HG03520 (cell line): ENCODE measurements at regions not wholly inside any gene's neighbourhood (a gene's known extent, or its start where the extent isn't known, plus 50 kb on each side); places are given as distances from the start of the nearest gene placed in this dataset.
A peak's percentile ranks its signal among the peaks of the same experiment; 100 is the strongest.

Source experiments
- ATAC-seq: cut with Tn5 transposase; IDR thresholded peaks from one replicate; pipeline ENCODE4 v1.9.1; 2021; ENCODE audit warnings: mild to moderate bottlenecking, moderate library complexity; ENCODE audit not compliant: unreplicated experiment

DNA sequence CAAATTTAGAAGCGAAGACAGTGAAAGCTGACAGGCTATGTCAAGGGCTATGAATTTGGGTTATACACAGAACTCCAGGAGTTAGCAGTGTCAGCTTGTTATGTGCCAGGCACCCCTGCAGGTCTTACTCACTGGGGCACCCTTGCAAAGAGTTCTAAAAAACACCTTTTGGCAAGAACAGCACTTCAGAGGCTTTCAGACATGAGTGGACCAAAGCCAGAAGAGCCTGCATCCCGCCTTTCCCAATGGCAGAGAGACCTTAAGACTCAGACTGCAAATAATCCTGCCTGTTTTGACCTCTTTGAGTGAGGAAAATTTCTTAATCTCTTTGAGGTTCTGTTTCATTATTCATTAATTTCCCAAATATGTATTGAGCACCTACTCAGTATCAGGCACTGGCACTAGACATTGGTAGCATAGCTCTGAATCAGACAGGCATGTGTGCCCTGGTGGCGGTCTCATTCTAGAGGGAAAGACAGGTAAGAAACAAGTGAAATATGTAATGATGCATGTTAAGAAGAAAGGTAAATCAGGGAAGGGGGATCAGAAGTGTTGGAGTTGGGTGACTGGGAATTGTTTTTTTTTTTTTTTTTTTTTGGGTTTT lies 280.0 kb downstream of the KBTBD8 start:
- no peak for ATAC-seq

DNA sequence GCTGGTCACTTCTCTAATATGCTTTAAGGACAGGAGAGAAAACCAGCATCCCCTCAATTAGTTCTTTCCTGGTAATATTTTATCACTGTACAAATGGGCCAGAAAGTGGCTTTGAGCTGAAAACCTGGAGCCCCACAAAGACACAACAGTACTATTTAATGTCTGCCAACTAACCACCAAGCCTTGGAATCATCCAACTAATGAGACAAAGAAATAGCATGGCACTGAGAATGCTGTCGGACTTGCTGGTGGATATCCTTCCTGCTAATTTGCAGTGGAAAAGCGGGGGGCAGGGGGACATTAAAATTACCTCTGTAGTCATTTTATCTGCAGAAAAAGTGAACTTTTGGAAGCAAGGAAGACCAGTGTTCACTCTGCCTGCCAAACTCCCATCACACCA lies 288.5 kb downstream of the KBTBD8 start:
- ATAC-seq: no peak

DNA sequence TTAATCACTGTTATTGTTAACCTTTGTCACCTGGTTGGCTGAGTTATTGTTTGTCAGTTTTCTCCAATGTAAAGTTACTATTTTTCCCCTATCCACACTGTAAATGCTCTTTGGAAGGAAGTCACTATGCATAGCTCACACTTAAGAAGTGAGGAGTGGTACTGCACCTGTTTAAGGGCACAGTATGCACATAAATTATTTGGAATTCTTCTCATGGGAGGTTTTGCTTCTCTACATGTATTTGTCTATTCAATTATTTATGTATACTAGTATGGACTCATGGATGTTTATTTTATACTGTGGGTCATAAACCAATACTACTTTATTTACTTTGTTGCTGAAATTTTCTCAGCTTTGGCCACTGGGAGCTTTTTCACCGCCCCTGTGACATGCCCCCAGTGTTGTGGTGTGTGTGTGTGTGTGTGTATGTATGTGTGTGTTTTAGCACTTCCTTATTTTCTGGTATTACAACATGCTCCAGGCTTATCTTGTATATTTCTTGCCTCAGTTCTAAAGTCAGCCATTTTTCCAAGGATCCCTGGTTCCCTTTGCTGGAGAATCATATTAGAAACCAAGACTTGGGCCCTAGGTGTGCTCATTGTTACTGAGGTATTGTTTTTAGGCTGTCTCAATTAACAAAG lies 290.5 kb downstream of the KBTBD8 start:
- no peak for ATAC-seq

DNA sequence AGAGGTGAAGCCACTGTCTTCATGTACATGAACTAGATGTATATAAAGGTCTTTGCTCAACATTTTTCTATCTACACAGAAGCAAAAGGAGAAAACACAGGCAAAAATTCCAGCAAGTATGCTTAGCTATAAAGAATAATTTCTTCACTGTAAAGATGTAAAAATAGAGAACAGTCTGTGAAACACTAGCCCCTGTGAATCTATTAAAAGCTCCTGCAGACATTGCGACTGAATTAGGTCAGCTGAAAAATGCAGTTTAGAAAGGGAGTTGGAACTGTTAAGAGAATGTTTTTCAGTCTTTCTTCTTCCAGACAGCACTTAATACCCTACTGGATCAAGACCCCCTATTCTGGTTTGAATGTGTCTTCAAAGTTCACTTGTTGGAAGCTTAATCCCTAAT lies 291.5 kb downstream of the KBTBD8 start:
- ATAC-seq: no peak

GRCh38 chr3:67290438-67290837 lies 292.3 kb downstream of the KBTBD8 start:
- peak; percentile 51 for ATAC-seq

GRCh38 chr3:67291287-67292252 lies 293.5 kb downstream of the KBTBD8 start:
- peak; percentile 43 for ATAC-seq

DNA sequence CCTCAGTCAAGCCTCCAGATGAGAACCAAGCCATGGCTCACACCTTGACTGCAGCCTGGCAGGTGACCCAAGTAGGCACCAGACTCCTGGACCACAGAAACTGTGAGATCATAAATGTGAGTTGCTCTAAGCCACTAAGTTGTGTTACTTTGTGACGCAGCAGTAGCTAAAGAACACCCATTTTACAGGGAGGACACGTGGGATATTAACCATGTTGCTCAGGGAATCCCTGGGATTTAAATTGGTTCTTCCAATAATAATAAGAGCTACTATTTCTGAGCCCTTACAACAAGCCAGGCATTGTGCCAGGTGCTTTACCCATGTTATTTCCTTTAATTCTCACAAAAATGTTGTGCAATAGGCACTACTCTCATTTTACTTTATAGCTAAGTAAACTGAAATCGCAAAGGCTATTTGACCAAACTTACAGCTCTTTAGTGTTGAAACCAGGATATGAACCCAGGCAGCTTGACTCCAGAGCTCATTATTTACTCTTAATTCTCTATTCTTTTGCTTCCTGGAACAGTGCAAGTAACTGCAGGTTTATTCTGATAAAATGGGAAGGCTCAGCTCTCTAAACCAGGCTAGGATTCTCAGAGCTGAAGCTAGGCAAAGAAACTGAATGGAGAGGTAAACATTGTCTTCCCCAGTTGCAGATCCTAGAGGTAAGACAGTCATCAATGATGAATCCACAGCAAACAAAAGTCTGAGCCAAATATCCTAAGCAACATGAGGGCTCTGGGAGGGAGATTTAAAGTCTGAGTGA lies 294.4 kb downstream of the KBTBD8 start:
- ATAC-seq: no peak

- no peak for ATAC-seq
Measured at GRCh38 chr3:67294341-67294740, 296.2 kb downstream of the KBTBD8 start.

GRCh38 chr3:67296039-67296892 lies 298.2 kb downstream of the KBTBD8 start:
- no peak for ATAC-seq

DNA sequence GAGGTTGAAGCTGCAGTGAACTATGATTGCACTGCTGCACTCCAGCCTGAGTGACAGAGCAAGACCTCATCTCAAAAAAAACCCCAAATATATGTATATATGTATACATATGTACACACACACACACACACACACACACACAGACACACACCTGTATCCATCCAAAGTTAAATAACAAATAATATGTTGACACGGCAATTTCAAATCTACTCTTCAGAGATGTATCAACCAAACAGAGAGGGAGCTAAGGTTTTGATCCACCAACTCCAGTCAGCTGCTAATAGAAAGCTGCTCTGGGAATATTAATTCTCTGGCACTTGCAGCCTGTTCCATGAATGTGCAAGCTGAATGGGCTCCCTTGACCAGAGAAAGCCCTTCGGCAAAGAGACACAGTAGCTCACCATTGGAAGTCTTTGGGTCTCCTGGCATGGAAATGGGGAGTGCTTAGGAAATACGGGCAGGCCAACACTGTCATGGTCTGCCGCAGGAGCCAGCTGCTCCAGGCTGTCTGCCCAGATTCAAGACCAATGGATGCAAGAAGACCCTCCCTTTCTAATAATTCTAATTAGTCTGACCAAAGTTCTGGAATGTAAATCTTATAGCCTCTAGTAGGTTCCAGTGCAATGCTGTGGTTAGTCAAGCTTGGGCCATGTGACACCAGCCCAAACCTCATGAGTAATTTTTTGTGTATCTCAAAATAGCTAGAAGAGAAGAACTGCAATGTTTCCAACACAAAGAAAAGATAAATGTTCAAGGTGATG lies 299.8 kb downstream of the KBTBD8 start:
- ATAC-seq: no peak

- ATAC-seq: no peak
Measured at GRCh38 chr3:67301556-67301955, 303.4 kb downstream of the KBTBD8 start.

DNA sequence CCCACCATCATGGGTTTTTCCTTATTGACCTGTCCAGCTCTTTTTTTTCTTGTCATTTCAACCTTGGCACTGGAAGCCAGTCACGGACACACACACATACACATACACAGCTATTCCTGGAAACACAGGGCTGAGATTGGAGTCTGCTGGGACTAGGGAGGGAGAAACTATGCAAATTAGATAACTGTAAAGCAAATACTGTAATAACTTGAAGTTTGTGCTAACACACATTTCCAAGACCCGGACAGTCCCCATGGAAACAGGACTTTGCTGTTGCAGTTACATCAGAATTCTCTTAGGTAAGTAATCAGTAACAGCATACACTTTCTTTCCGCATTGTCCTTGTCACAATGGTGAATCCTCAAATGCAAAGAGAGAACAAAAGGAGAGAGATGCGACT lies 304.4 kb downstream of the KBTBD8 start:
- no peak for ATAC-seq

DNA sequence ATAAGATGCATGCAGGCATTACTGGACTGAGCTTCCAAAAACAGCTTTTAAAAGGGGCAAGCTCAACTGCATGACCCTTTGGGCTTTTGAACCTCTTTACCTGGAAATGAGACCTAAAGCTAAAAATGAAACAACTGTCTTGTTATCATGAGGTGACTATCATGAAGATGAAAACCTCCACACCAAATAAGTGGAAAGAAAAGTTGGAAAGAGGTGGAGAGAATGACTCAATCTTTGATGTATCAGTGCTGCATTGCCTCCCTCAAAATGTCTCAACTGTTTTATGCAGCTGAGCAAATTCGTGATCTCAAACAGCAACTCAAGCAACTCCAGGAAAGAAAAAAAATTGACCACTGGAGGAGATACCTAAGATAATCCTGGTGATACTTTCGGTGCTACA lies 307.1 kb downstream of the KBTBD8 start:
- ATAC-seq: no peak

DNA sequence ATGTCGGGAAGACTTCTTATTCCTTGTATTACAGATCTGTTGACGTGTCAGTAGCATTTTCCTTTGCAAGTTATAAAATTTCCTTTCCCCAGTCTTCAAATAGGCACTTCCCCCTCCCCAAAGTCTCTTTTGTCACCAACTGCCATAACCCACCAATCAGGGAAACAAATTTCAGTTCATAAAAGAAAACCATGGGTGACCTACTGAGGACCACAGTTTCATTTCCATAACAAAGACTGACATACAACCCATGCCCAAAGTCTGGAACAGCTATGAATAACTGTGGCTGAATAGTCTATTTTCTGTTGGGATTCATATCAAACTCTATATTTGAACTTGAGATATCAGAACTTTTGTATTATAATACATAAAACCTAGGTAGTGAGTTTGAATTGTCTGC lies 307.8 kb downstream of the KBTBD8 start:
- no peak for ATAC-seq

- ATAC-seq: no peak
Measured at GRCh38 chr3:67311440-67311839, 313.3 kb downstream of the KBTBD8 start.

GRCh38 chr3:67312155-67312554 lies 314.0 kb downstream of the KBTBD8 start:
- ATAC-seq: no peak

GRCh38 chr3:67318162-67318561 lies 320.1 kb downstream of the KBTBD8 start:
- ATAC-seq: no peak

GRCh38 chr3:67324554-67324953 lies 326.4 kb downstream of the KBTBD8 start:
- no peak for ATAC-seq
